ENCODE measurements at regions not wholly inside any gene's neighbourhood (a gene's known extent, or its start where the extent isn't known, plus 50 kb on each side); places are given as distances from the start of the nearest gene placed in this dataset.

DNA sequence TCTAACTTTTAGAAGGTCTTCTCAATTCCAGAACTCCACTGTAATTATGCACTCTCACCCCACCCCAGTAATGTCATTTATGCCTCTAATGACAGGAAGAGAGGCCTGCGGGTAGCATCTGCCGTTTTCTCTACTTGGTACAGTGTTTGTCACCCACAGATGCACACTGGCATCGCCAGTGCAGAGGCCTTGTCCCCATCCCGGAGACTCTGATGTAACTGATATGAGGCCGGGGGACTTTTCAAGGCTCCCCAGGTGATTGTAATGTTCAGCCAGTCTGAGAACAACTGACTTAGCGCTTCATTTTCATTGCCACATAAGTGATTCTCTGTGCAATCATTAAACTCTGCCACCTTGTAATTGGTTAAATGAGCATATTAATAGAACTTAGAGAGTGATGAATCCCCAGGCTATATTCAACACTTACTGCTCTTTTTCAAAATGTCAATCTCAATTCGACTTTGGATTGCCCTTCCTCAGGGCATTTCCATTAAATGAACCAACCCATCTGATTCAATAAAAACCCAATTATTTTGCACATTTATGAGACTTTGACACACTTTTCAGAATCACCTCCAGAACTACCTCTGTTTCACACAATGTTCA is 113.2 kb downstream of the HERPUD2 start:
- Mint-ChIP-seq H3K27me3 (no peaks in the 10 kb centered on the region), H3K4me3 (no peak overlapping the region), H3K4me1 (ENCODE audit: low read depth) (no peaks in the 10 kb centered on the region), H3K36me3 (ENCODE audit: low read depth) (no peaks in the 10 kb centered on the region), H3K27ac (no peak overlapping the region), H3K9me3 (no peaks in the 10 kb centered on the region)
- no peak for DNase-seq

DNA sequence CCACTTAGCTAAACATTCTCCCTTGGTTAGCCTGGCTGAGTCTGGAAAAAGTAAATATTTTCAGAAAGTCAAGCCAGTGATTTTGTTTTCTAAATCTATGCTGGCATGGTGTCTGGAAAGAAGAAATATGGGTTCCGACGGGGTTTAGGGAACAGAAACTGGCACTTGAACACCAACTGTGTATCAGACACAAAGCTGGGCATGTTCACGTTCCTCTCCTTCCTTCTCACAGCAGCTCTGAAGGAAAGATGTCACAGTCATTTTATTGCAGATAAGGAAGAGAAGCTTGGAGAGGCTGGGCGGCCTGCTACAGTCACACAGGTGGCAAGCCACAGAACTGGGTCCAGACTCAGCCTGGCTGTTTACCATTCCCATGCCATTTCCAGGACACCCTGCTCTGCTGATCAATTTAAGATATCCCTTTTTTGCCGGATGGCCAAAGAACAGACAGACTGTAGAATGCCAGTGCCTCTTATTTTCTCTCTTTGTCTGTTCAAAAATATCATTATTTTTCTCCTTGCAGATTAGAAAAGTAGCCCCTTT is 118.8 kb downstream of the HERPUD2 start:
- Mint-ChIP-seq H3K27me3 (no peaks in the 10 kb centered on the region), H3K36me3 (ENCODE audit: low read depth) (no peaks in the 10 kb centered on the region), H3K4me1 (ENCODE audit: low read depth) (no peaks in the 10 kb centered on the region), H3K9me3 (no peaks in the 10 kb centered on the region), H3K27ac (no peak overlapping the region), H3K4me3 (no peak overlapping the region)
- DNase-seq: no peak

DNA sequence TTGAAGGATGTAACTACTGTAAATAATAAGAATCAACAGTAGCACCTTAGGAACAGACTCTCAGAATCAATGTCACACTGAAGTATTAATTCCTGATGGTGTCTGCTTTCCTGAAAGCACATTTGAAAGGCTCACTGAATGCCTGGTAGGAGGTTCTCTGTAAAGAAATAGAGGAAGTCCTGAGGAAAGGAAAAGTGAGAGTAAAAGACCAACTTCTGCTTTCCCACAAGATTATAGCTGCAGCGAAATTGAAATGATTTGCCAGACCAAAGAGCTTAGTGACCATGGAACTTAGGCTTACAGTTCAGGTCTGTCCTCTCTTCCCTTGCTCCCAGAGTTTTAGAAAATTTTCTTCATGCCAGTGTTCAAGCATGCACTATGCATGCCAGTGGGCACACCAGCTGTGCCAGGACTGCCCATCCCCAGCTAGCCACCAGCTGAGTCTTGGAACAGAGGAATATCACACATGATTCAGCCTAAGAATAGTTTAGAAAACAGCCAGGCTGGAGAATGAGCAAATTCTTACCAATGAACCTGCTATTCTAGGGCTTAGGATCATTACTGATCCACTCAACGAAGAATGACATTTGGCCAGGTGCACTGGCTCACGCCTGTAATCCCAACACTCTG is 123.2 kb downstream of the HERPUD2 start:
- Mint-ChIP-seq H3K9me3 (no peaks in the 10 kb centered on the region), H3K27ac (no peak overlapping the region), H3K4me1 (ENCODE audit: low read depth) (no peaks in the 10 kb centered on the region), H3K27me3 (no peaks in the 10 kb centered on the region), H3K4me3 (no peak overlapping the region), H3K36me3 (ENCODE audit: low read depth) (no peaks in the 10 kb centered on the region)
- DNase-seq: no peak

DNA sequence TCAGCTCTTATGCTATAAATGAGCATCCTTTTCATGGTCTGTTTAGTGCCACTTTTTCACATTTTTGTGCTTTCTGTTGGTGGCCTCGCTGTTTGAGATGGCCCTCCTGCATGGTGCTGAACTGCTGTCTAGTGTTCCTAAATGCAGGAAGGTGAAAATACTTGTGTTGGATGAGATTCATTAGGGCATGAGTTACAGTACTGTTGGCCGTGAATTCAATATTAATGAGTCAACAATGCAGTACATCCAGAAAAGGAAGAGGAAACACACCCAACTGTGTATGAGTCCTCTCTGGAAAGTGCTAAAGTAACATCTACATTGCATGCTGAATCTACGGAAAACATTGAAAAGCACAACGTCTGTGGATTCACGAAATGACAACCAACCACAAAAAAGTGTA is 124.0 kb downstream of the HERPUD2 start:
- no peaks in the 10 kb centered on the region for H3K4me1 Mint-ChIP-seq (ENCODE audit: low read depth)
- no peaks in the 10 kb centered on the region for H3K27me3 Mint-ChIP-seq
- no peak overlapping the region for H3K4me3 Mint-ChIP-seq
- no peak for DNase-seq
- H3K9me3 Mint-ChIP-seq: no peaks in the 10 kb centered on the region
- H3K36me3 Mint-ChIP-seq (ENCODE audit: low read depth): no peaks in the 10 kb centered on the region
- no peak overlapping the region for H3K27ac Mint-ChIP-seq

DNA sequence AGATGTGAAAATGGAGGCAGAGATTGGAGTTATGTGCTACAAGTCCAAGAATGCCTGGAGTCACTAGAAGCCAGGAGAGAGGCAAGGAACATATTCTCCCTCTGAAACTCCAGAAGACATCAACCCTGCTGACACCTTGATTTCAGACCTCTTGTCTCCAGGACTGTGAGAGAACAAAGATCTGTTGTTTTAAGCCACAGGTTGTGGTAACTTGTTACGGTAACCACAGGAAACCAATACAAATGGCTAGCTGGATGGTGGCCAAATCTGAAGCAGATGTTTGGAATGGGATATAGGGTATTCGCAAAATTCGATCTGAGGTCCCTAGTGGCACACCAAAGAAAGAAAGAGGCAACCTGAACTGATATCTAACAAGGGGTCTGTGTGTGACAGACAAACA is 129.0 kb downstream of the HERPUD2 start:
- H3K36me3 Mint-ChIP-seq (ENCODE audit: low read depth): no peaks in the 10 kb centered on the region
- peaks cover 8% of the 10 kb centered on the region for H3K27me3 Mint-ChIP-seq
- no peak overlapping the region for H3K27ac Mint-ChIP-seq
- H3K4me3 Mint-ChIP-seq: no peak overlapping the region
- DNase-seq: no peak
- H3K4me1 Mint-ChIP-seq (ENCODE audit: low read depth): peaks cover 2% of the 10 kb centered on the region
- H3K9me3 Mint-ChIP-seq: no peaks in the 10 kb centered on the region

DNA sequence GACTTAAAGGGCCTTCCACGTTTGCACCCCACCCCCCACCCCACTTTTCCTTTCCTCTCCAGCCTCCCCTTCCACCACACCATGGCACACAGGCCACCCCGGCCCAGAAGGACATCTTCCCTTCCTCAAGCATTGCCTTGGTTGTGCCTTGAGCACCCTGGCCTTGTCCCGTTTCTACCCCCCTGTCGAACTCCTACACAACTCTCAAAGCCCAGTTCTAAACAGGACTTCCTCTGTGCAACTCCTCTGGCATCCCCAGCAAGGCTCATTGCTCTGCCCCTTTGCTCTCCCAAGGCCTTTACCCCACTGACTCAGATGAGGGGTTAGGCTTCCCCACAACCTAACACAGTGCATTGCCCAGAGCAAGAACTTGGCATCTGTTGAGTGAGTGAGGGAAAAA is 136.1 kb downstream of the HERPUD2 start:
- peaks cover 2% of the 10 kb centered on the region for H3K4me1 Mint-ChIP-seq (ENCODE audit: low read depth)
- H3K4me3 Mint-ChIP-seq: no peak overlapping the region
- no peaks in the 10 kb centered on the region for H3K36me3 Mint-ChIP-seq (ENCODE audit: low read depth)
- H3K27me3 Mint-ChIP-seq: peaks cover 10% of the 10 kb centered on the region
- no peak overlapping the region for H3K27ac Mint-ChIP-seq
- no peak for DNase-seq
- H3K9me3 Mint-ChIP-seq: no peaks in the 10 kb centered on the region

DNA sequence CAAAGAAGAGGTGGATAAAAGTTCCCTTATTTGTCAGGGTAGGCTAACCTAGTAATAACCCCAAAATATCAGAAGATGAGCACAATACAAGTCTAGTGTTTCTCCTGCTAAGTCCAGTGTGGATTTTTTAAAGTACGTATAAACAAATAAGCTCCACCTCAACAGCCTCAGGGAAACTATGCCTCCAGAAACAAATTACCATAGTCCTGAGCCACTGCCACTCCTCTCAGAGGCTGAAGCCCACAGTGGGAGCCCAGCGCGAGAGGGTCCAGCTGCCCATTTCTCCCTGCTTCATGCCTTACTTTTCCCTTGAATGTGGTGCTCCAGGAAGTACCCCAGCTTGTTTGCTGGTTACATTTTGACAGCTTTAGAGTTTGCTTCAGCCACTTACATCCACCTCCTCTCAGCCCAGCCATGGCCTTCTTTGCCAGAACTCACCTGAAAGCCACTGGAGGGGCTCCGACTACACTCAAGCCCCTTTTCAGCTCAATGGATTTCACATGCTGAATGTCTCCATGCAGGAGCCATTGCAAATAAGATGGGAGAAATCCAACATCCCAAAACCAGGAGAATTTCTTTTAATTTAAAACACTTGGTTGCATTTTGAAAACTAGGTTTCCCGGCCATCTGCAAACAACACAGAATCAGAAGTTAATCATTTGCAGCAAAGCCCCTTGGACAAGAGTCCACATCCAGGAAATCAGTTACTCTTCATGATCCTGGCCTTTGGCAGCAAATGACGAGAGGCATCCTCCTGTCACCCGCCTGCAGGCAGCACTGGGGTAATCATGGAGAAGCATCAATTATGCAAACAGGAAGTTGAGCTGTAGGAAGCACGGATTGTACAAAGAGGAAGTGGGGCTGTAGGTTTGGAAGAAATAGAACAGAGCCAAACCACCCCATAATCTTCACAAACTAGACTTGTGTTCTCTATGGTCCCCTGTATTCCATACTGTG is 138.1 kb downstream of the HERPUD2 start:
- no peak for DNase-seq
- Mint-ChIP-seq H3K4me1 (ENCODE audit: low read depth) (peaks cover 2% of the 10 kb centered on the region), H3K27me3 (peaks cover 8% of the 10 kb centered on the region), H3K27ac (no peak overlapping the region), H3K4me3 (no peak overlapping the region), H3K9me3 (no peaks in the 10 kb centered on the region), H3K36me3 (ENCODE audit: low read depth) (no peaks in the 10 kb centered on the region)

DNA sequence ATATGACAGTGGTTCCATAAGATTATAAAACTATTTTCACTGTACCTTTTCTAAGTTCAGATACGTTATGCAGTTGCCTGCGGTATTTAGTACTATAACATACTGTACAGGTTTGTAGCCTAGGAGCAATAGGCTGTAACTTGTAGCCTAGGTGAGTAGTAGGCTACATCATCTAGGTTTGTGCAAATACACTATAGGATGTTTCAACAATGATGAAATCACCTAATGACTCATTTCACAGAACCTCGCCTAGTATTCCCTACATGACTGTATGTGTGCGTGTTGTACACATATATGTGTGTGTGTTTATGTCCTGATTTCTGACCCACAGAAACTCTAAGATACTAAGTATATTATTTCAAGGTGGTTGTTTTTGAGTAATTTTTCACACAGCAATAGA is 139.0 kb downstream of the HERPUD2 start:
- peaks cover 8% of the 10 kb centered on the region for H3K27me3 Mint-ChIP-seq
- no peak overlapping the region for H3K27ac Mint-ChIP-seq
- H3K4me1 Mint-ChIP-seq (ENCODE audit: low read depth): peaks cover 2% of the 10 kb centered on the region
- no peaks in the 10 kb centered on the region for H3K36me3 Mint-ChIP-seq (ENCODE audit: low read depth)
- H3K4me3 Mint-ChIP-seq: no peak overlapping the region
- no peak for DNase-seq
- H3K9me3 Mint-ChIP-seq: no peaks in the 10 kb centered on the region

DNA sequence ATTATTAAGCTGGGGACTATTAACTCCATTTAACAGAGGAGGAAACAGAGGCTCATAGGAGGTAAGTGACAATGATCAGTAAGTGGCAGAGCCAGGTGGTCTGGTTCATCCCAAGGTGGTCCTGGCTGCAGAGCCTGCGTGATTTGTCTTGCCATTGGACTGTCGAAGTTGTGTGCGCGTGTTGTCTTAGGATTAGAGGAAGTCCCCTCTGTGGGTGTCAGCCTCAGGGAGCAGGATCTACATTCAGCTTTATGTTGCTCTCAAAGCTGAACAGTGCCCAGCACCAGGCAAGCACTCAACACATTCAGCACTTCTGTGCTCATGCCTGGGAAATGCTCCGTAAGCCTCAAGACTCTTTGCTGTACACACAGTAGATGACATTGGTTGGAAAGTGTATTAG is 139.5 kb downstream of the HERPUD2 start:
- DNase-seq: no peak
- H3K4me3 Mint-ChIP-seq: no peak overlapping the region
- peaks cover 2% of the 10 kb centered on the region for H3K4me1 Mint-ChIP-seq (ENCODE audit: low read depth)
- peaks cover 4% of the 10 kb centered on the region for H3K27me3 Mint-ChIP-seq
- no peaks in the 10 kb centered on the region for H3K36me3 Mint-ChIP-seq (ENCODE audit: low read depth)
- H3K9me3 Mint-ChIP-seq: no peaks in the 10 kb centered on the region
- no peak overlapping the region for H3K27ac Mint-ChIP-seq

DNA sequence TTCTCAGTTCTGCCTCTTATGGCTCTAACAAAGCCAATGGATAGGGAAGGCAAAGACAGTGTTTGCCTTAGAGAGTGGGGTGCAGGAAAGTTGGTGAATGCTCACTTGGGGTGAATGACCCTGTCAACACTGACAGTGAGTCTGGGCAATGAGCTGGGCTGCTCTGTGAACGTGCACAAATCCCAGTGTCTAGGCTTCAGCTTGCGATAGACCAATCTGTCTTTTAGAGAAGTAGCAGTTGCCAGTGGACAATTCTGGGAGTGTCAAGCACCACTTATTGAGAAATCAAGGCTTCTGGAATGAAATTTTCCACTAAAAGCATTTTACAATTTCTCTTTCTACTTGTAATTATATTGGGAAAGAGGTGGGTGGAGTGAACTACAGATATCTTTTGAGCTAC is 141.4 kb downstream of the HERPUD2 start:
- no peak for DNase-seq

DNA sequence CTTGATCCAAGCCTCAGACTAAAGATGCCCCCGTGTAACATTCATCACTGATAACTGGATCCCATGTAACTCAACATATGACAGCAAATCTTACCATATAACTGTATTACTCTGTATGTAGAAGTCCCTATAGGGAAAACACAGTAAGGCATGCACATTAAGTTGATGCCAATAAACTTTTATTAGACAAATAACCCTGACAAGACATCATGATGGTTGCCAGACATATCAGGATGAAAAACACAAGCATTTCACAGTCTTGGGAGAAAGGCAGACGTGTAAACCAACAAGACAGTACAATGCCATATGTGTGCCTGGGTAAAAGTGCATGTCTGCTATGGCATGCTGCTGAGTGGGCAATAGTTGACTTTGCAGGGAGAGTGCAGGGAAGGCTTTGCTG is 142.2 kb downstream of the HERPUD2 start:
- Mint-ChIP-seq H3K27ac (no peak overlapping the region), H3K36me3 (ENCODE audit: low read depth) (no peaks in the 10 kb centered on the region), H3K4me1 (ENCODE audit: low read depth) (peaks cover 2% of the 10 kb centered on the region), H3K27me3 (peaks cover 4% of the 10 kb centered on the region), H3K4me3 (no peak overlapping the region), H3K9me3 (no peaks in the 10 kb centered on the region)
- no peak for DNase-seq

More for the DNA sequence above, 141.4 kb downstream of the HERPUD2 start:
- no peak overlapping the region for H3K4me3 Mint-ChIP-seq
- H3K27ac Mint-ChIP-seq: no peak overlapping the region
- no peaks in the 10 kb centered on the region for H3K36me3 Mint-ChIP-seq (ENCODE audit: low read depth)
- H3K9me3 Mint-ChIP-seq: no peaks in the 10 kb centered on the region
- H3K4me1 Mint-ChIP-seq (ENCODE audit: low read depth): peaks cover 2% of the 10 kb centered on the region
- peaks cover 4% of the 10 kb centered on the region for H3K27me3 Mint-ChIP-seq

DNA sequence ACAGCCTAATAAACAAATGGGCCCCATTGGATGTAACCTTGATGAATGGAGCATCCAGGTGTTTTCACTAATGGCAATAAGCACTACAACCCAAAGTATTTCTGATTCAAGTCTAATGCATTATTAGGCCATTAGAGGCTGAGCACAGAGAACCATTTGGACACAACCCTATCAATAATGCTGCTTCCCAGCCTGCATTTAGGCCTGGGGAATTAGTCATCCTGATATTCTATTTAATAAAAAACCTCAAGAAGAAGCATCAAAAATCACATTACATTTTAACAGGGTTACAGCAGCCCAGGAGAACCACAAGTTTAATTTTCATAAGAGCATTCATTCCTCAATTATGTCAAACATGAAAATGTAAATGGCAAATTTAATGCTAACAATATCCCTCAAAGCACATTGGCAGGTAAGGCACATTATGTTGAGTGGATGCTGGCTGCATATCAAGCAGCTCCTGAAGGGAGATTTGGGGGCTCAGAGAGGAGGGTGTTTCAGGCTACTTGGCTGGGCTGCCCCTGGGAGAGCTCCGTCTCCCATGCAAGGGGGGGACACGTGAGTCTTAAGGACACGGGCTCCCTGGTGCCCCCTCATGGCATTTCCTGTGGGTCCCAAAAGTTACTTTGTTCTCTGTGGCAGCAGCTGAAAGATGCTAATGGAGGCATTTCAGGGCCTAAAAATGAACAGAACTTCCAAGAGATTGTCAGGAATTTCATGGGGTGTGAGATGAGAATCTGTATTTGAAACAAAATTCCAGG is 143.4 kb downstream of the HERPUD2 start:
- DNase-seq: no peak
- Mint-ChIP-seq H3K27me3 (peaks cover 4% of the 10 kb centered on the region), H3K4me1 (ENCODE audit: low read depth) (peaks cover 2% of the 10 kb centered on the region), H3K4me3 (no peak overlapping the region), H3K36me3 (ENCODE audit: low read depth) (no peaks in the 10 kb centered on the region), H3K27ac (no peak overlapping the region), H3K9me3 (no peaks in the 10 kb centered on the region)

DNA sequence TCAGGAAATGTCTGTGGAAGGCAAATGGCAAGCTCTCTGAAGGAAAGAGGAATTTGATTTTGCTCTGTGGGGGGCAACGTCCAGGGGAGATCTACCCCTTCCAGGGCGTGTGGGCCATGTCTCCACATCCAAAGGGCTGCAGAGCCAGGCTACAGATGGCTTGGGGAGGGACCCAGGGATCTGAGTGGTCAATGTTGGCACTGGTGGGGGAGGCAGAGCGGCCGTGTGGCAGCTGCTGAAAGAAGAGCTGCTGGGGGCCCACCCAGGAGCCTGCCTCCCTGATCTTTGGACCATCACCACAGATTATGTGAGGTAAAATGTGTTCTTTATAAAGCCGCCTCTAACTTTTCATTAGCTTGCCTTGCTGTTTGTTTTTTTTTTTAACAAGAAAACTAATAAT is 144.1 kb downstream of the HERPUD2 start:
- Mint-ChIP-seq H3K36me3 (ENCODE audit: low read depth) (no peaks in the 10 kb centered on the region), H3K4me3 (no peak overlapping the region), H3K27ac (no peak overlapping the region), H3K4me1 (ENCODE audit: low read depth) (no peaks in the 10 kb centered on the region), H3K27me3 (peaks cover 4% of the 10 kb centered on the region), H3K9me3 (no peaks in the 10 kb centered on the region)
- DNase-seq: no peak

DNA sequence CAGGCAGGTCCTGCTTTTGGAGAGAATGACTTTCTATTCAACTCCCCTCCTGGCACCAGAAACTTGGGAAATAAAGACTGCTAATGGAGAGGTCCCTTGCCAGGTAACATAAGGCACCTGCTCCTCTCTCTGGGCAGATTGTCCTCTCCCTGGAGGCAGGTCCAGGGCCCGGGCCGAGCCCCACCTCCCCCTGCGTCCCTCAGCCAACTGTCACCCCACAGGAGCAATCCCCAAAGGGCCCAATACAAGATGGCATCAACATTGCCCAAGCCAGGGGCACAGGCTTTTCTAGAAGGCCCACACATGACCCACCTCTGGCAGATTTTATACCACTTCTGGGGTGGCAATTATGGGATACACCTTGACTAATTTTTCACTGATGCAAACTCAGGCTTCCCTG is 145.2 kb downstream of the HERPUD2 start:
- Mint-ChIP-seq H3K27me3 (peaks cover 4% of the 10 kb centered on the region), H3K9me3 (no peaks in the 10 kb centered on the region), H3K36me3 (ENCODE audit: low read depth) (no peaks in the 10 kb centered on the region), H3K4me1 (ENCODE audit: low read depth) (no peaks in the 10 kb centered on the region), H3K4me3 (no peak overlapping the region), H3K27ac (no peak overlapping the region)
- no peak for DNase-seq
